HG03432 (cell line): ENCODE measurements at regions not wholly inside any gene's neighbourhood (a gene's known extent, or its start where the extent isn't known, plus 50 kb on each side); places are given as distances from the start of the nearest gene placed in this dataset.
"Not testable (repeated sequence)": the region's sequence is repeated elsewhere in the genome, so short reads cannot be mapped to it uniquely, and the experiment has no call there.

ENCODE experiments used
- ATAC-seq: cut with Tn5 transposase; IDR thresholded peaks from one replicate; pipeline ENCODE4 v1.9.1; 2021; ENCODE audit warnings: mild to moderate bottlenecking, moderate library complexity; ENCODE audit not compliant: unreplicated experiment

- ATAC-seq = no peak
Observed at GRCh38 chr9:85344901-85345300, 396.9 kb downstream of the AGTPBP1 start.

- ATAC-seq = no peak
Observed at GRCh38 chr9:85339338-85339737, 402.4 kb downstream of the AGTPBP1 start.

GRCh38 chr9:85334228-85334627 lies 407.5 kb downstream of the AGTPBP1 start:
- ATAC-seq = no peak

- ATAC-seq = no peak
Observed at GRCh38 chr9:85332487-85332886, 409.3 kb downstream of the AGTPBP1 start.

- no peak for ATAC-seq
Observed at GRCh38 chr9:85331626-85332025, 410.1 kb downstream of the AGTPBP1 start.

GRCh38 chr9:85322592-85322991 lies 419.2 kb downstream of the AGTPBP1 start:
- ATAC-seq = no peak

- no peak for ATAC-seq
Observed at GRCh38 chr9:85321561-85321960, 420.2 kb downstream of the AGTPBP1 start.

GRCh38 chr9:85319936-85320656 lies 421.7 kb downstream of the AGTPBP1 start:
- ATAC-seq = no peak

- ATAC-seq = not testable (repeated sequence)
Observed at GRCh38 chr9:85315535-85315934, 426.2 kb downstream of the AGTPBP1 start.

- no peak for ATAC-seq
Observed at GRCh38 chr9:85310573-85310972, 431.2 kb downstream of the AGTPBP1 start.

GRCh38 chr9:85303757-85304134 lies 438.0 kb downstream of the AGTPBP1 start:
- ATAC-seq = no peak

GRCh38 chr9:85302938-85303756 lies 438.6 kb downstream of the AGTPBP1 start:
- ATAC-seq = no peak

- ATAC-seq = no peak
Observed at GRCh38 chr9:85298499-85298898, 443.3 kb downstream of the AGTPBP1 start.

GRCh38 chr9:85295244-85295643 lies 446.5 kb downstream of the AGTPBP1 start:
- not testable (repeated sequence) for ATAC-seq

GRCh38 chr9:85292261-85292660 lies 449.5 kb downstream of the AGTPBP1 start:
- ATAC-seq = no peak

GRCh38 chr9:85291266-85291665 lies 450.5 kb downstream of the AGTPBP1 start:
- ATAC-seq = no peak

GRCh38 chr9:85290019-85290418 lies 451.7 kb downstream of the AGTPBP1 start:
- no peak for ATAC-seq

GRCh38 chr9:85289142-85289541 lies 452.6 kb downstream of the AGTPBP1 start:
- no peak for ATAC-seq

- ATAC-seq = no peak
Observed at GRCh38 chr9:85283421-85283820, 458.3 kb downstream of the AGTPBP1 start.

- no peak for ATAC-seq
Observed at GRCh38 chr9:85278769-85279168, 463.0 kb downstream of the AGTPBP1 start.

- ATAC-seq = no peak
Observed at GRCh38 chr9:85276741-85277140, 465.0 kb downstream of the AGTPBP1 start.

- ATAC-seq = no peak
Observed at GRCh38 chr9:85269811-85270210, 471.9 kb downstream of the AGTPBP1 start.
